ENCODE measurements at regions not wholly inside any gene's neighbourhood (a gene's known extent, or its start where the extent isn't known, plus 50 kb on each side); places are given as distances from the start of the nearest gene placed in this dataset.
"Not testable (repeated sequence)": the region's sequence is repeated elsewhere in the genome, so short reads cannot be mapped to it uniquely, and the experiment has no call there.

- Histone ChIP-seq H3K4me2 (ENCODE audit: low read length) (no peak overlapping the region), H2AFZ (ENCODE audit: low read length) (no peak overlapping the region), H3K9me2 (ENCODE audit: insufficient read depth, low read length) (no peaks in the 10 kb centered on the region), H3K79me2 (ENCODE audit: insufficient read depth, low read depth, low read length) (no peaks in the 10 kb centered on the region), H3K9me3 (ENCODE audit: low read length) (no peaks in the 10 kb centered on the region), H3K36me3 (ENCODE audit: insufficient read depth, low read length) (no peaks in the 10 kb centered on the region), H3K4me1 (ENCODE audit: insufficient read depth, low read length, poor library complexity, severe bottlenecking) (no peaks in the 10 kb centered on the region), H3K4me3 (ENCODE audit: low read depth, low read length, poor library complexity, severe bottlenecking) (no peak overlapping the region), H3K27ac (ENCODE audit: low read depth, low read length, poor library complexity, severe bottlenecking) (no peak overlapping the region), H4K20me1 (ENCODE audit: insufficient read depth, low read length) (no peaks in the 10 kb centered on the region)
- intact Hi-C loops (cut with micrococcal nuclease; ENCODE audit: unreplicated experiment): no loop called here
- no TSS peak for BruUV-seq (replicated peaks)
- no peak for DNase-seq (ENCODE audit: low spot score)
- TF ChIP-seq EZH2phosphoT487 (IDR thresholded peaks at IDR 0.05; ENCODE audit: borderline replicate concordance, low read depth, low read length): no peak
- no peak for TF ChIP-seq CTCF (conservative IDR thresholded peaks at IDR 0.05; ENCODE audit: low read length)
- ChIA-PET POLR2A (interaction anchor here (0.5 kb wide), 1 partner anchor 85 kb away, joined by 4 read pairs; no protein-coding TSS in a partner anchor), CTCF (ENCODE audit: unreplicated experiment) (no interaction called here)
Measured at GRCh38 chr2:236485519-236485918, 84.1 kb upstream of the ACKR3 start.

DNA sequence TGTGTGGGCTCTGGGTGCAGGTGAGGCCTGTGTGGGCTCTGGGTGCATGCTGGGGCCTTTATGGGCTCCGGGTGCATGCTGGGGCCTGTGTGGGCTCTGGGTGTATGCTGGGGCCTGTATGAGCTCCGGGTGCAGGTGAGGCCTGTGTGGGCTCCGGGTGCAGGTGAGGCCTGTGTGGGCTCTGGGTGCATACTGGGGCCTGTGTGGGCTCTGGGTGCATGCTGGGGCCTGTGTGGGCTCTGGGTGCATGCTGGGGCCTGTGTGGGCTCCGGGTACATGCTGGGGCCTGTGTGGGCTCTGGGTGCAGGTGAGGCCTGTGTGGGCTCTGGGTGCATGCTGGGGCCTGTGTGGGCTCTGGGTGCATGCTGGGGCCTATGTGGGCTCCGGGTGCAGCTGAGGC lies 80.5 kb upstream of the ACKR3 start:
- H3K4me2 ChIP-seq (ENCODE audit: low read length); H3K4me1 ChIP-seq (ENCODE audit: insufficient read depth, low read length, poor library complexity, severe bottlenecking); H3K79me2 ChIP-seq (ENCODE audit: insufficient read depth, low read depth, low read length); POLR2A ChIA-PET; H3K9me2 ChIP-seq (ENCODE audit: insufficient read depth, low read length); intact Hi-C loops (cut with micrococcal nuclease; ENCODE audit: unreplicated experiment); H3K9me3 ChIP-seq (ENCODE audit: low read length); CTCF ChIA-PET (ENCODE audit: unreplicated experiment); H3K4me3 ChIP-seq (ENCODE audit: low read depth, low read length, poor library complexity, severe bottlenecking); H3K27ac ChIP-seq (ENCODE audit: low read depth, low read length, poor library complexity, severe bottlenecking); H2AFZ ChIP-seq (ENCODE audit: low read length); BruUV-seq (replicated peaks); H3K36me3 ChIP-seq (ENCODE audit: insufficient read depth, low read length); H4K20me1 ChIP-seq (ENCODE audit: insufficient read depth, low read length); DNase-seq (ENCODE audit: low spot score): not testable (repeated sequence)

- no peaks in the 10 kb centered on the region for H3K36me3 ChIP-seq (ENCODE audit: insufficient read depth, low read length)
- no peaks in the 10 kb centered on the region for H3K9me3 ChIP-seq (ENCODE audit: low read length)
- ChIA-PET CTCF (ENCODE audit: unreplicated experiment) (no interaction called here), POLR2A (no interaction called here)
- H3K27ac ChIP-seq (ENCODE audit: low read depth, low read length, poor library complexity, severe bottlenecking): no peak overlapping the region
- H3K9me2 ChIP-seq (ENCODE audit: insufficient read depth, low read length): no peaks in the 10 kb centered on the region
- intact Hi-C loops (cut with micrococcal nuclease; ENCODE audit: unreplicated experiment): no loop called here
- no peak overlapping the region for H3K4me3 ChIP-seq (ENCODE audit: low read depth, low read length, poor library complexity, severe bottlenecking)
- H4K20me1 ChIP-seq (ENCODE audit: insufficient read depth, low read length): no peaks in the 10 kb centered on the region
- H3K4me2 ChIP-seq (ENCODE audit: low read length): no peak overlapping the region
- H3K4me1 ChIP-seq (ENCODE audit: insufficient read depth, low read length, poor library complexity, severe bottlenecking): no peaks in the 10 kb centered on the region
- no peak overlapping the region for H2AFZ ChIP-seq (ENCODE audit: low read length)
- H3K79me2 ChIP-seq (ENCODE audit: insufficient read depth, low read depth, low read length): no peaks in the 10 kb centered on the region
- no peak for DNase-seq (ENCODE audit: low spot score)
- no TSS peak for BruUV-seq (replicated peaks)
- TF ChIP-seq EZH2phosphoT487 (IDR thresholded peaks at IDR 0.05; ENCODE audit: borderline replicate concordance, low read depth, low read length) (no peak), CTCF (conservative IDR thresholded peaks at IDR 0.05; ENCODE audit: low read length) (no peak)
Measured at GRCh38 chr2:236489895-236490404, 79.7 kb upstream of the ACKR3 start.

Data from OCI-LY7 (cell line).